IMR-90 (cell line): ENCODE measurements at regions not wholly inside any gene's neighbourhood (a gene's known extent, or its start where the extent isn't known, plus 50 kb on each side); places are given as distances from the start of the nearest gene placed in this dataset.

Source experiments
- ATAC-seq: fragments of 200-7000 bp; cut with Tn5 transposase; 2 replicates; pipeline ENCODE4 v1.9.1; 2020; ENCODE audit warnings: low read depth, mild to moderate bottlenecking, moderate library complexity
- BruUV-seq: library from RNA; stranded (reverse); fragments of 400-500 nt; replicated peaks from 2 replicates; lab custom pipeline; 2021; lab: Mats Ljungman, UMichigan
- CTCF ChIA-PET: fragments of 300-600 bp; formaldehyde crosslinking; extraction: SDS; loops from one replicate; lab custom pipeline; 2021; ENCODE audit warnings: antibody characterized with exemption; lab: Yijun Ruan, JAX
- POLR2A ChIA-PET: fragments of 300-600 bp; sonication (Branson Sonifier 250); formaldehyde crosslinking; loops from one replicate; lab custom pipeline; 2022; ENCODE audit warnings: antibody characterized with exemption; ENCODE audit not compliant: unreplicated experiment; lab: Charles Lee
- DNase-seq: peaks from one replicate; pipeline ENCODE4 v3.0.0; 2013
- H2AFZ ChIP-seq: replicated peaks from 2 replicates; pipeline ENCODE3; 2013; ENCODE audit warnings: low read length, mild to moderate bottlenecking; ENCODE audit not compliant: poor library complexity
- H2AK5ac ChIP-seq: 2 replicates; pipeline ENCODE4 v1.6.1; 2013; ENCODE audit warnings: low read depth, low read length, inconsistent platforms
- H2AK9ac ChIP-seq: replicated peaks from 2 replicates; pipeline ENCODE3; 2013; ENCODE audit warnings: mild to moderate bottlenecking, low read depth, low read length, moderate library complexity; ENCODE audit not compliant: poor library complexity
- H2BK120ac ChIP-seq: 2 replicates; pipeline ENCODE4 v1.6.1; 2013; ENCODE audit warnings: low read depth, low read length, inconsistent platforms
- H2BK15ac ChIP-seq: 3 replicates; pipeline ENCODE4 v1.6.1; 2013; ENCODE audit warnings: low read depth, low read length, inconsistent platforms
- H2BK20ac ChIP-seq: 2 replicates; pipeline ENCODE4 v1.6.1; 2013; ENCODE audit warnings: low read depth, mild to moderate bottlenecking, inconsistent platforms, low read length, moderate library complexity
- H2BK5ac ChIP-seq: 2 replicates; pipeline ENCODE4 v1.6.1; 2013; ENCODE audit warnings: mild to moderate bottlenecking, low read depth, low read length, inconsistent platforms; ENCODE audit not compliant: poor library complexity, severe bottlenecking
- H3K14ac ChIP-seq: replicated peaks from 2 replicates; pipeline ENCODE4 v1.6.1; 2013; ENCODE audit warnings: low read depth, low read length, inconsistent platforms
- H3K18ac ChIP-seq: 2 replicates; pipeline ENCODE4 v1.6.1; 2013; ENCODE audit warnings: low read depth, low read length, control low read depth
- H3K23ac ChIP-seq: 2 replicates; pipeline ENCODE4 v1.6.1; 2013; ENCODE audit warnings: low read depth, low read length, inconsistent platforms
- H3K27ac ChIP-seq: 2 replicates; pipeline ENCODE4 v1.5.1; 2013; ENCODE audit warnings: mild to moderate bottlenecking, control low read depth, low read length; ENCODE audit not compliant: insufficient read depth
- H3K27me3 ChIP-seq: 2 replicates; pipeline ENCODE4 v1.6.1; 2013; ENCODE audit warnings: low read length; ENCODE audit not compliant: control insufficient read depth, insufficient read depth
- H3K36me3 ChIP-seq: 2 replicates; pipeline ENCODE4 v1.6.1; 2013; ENCODE audit warnings: low read length, mixed read lengths; ENCODE audit not compliant: control insufficient read depth, insufficient read depth
- H3K4ac ChIP-seq: 2 replicates; pipeline ENCODE4 v1.6.1; 2013; ENCODE audit warnings: low read depth, low read length, inconsistent platforms
- H3K4me1 ChIP-seq: 2 replicates; pipeline ENCODE4 v1.6.1; 2013; ENCODE audit warnings: low read length, mixed read lengths; ENCODE audit not compliant: control insufficient read depth, insufficient read depth
- H3K4me2 ChIP-seq: 2 replicates; pipeline ENCODE4 v1.6.1; 2013; ENCODE audit warnings: low read depth, mild to moderate bottlenecking, control low read depth, low read length, moderate library complexity
- H3K4me3 ChIP-seq: 2 replicates; pipeline ENCODE4 v1.5.1; 2013; ENCODE audit warnings: low read depth, mild to moderate bottlenecking, control low read depth, low read length, moderate library complexity; ENCODE audit not compliant: insufficient read depth
- H3K56ac ChIP-seq: 2 replicates; pipeline ENCODE4 v1.6.1; 2013; ENCODE audit warnings: low read length, inconsistent platforms; ENCODE audit not compliant: insufficient read depth; ENCODE audit errors: extremely low read depth
- H3K79me1 ChIP-seq, 2 experiments: 2 replicates each; pipeline ENCODE4 v1.6.1; 2013; ENCODE audit warnings: low read length in 2 of 2, inconsistent platforms in 1 of 2, low read depth in 1 of 2
- H3K9ac ChIP-seq: 2 replicates; pipeline ENCODE4 v1.6.1; 2013; ENCODE audit warnings: low read depth, low read length, control low read depth
- H3K9me1 ChIP-seq: 2 replicates; pipeline ENCODE4 v1.6.1; 2013; ENCODE audit warnings: low read length, inconsistent platforms; ENCODE audit not compliant: insufficient read depth
- H3K9me3 ChIP-seq: 2 replicates; pipeline ENCODE4 v1.6.1; 2013; ENCODE audit warnings: low read length; ENCODE audit not compliant: control insufficient read depth, insufficient read depth
- H4K20me1 ChIP-seq: 2 replicates; pipeline ENCODE4 v1.6.1; 2013; ENCODE audit warnings: low read length, inconsistent platforms; ENCODE audit not compliant: insufficient read depth
- H4K5ac ChIP-seq: 2 replicates; pipeline ENCODE4 v1.6.1; 2013; ENCODE audit warnings: mild to moderate bottlenecking, low read depth, low read length, control low read depth
- H4K8ac ChIP-seq, 2 experiments: 2 replicates each; pipeline ENCODE4 v1.6.1; 2013; ENCODE audit warnings: low read depth in 2 of 2, low read length in 2 of 2, control low read depth in 1 of 2, inconsistent platforms in 1 of 2
- H4K91ac ChIP-seq: 2 replicates; pipeline ENCODE4 v1.6.1; 2013; ENCODE audit warnings: low read depth, low read length, inconsistent platforms; ENCODE audit not compliant: insufficient read depth
- CTCF ChIP-seq: conservative IDR thresholded peaks from 2 replicates; pipeline ENCODE4 v1.5.1; 2012; ENCODE audit warnings: mild to moderate bottlenecking, low read depth, low read length, improper control_type of control experiment
- FOS ChIP-seq: fragments of 150-350 bp; IDR thresholded peaks from 2 replicates; pipeline ENCODE4 v1.6.1; 2016; ENCODE audit warnings: low read depth, low read length
- MAZ ChIP-seq: IDR thresholded peaks from 2 replicates; pipeline ENCODE4 v1.6.1; 2012; ENCODE audit warnings: low read depth, mild to moderate bottlenecking, low read length, improper control_type of control experiment, moderate library complexity, borderline replicate concordance
- RAD21 ChIP-seq: IDR thresholded peaks from 2 replicates; pipeline ENCODE4 v1.6.1; 2012; ENCODE audit warnings: low read length, improper control_type of control experiment
- SMC3 ChIP-seq: fragments of 150-350 bp; IDR thresholded peaks from 2 replicates; pipeline ENCODE4 v1.6.1; 2016; ENCODE audit warnings: low read depth, mild to moderate bottlenecking, antibody characterized with exemption, low read length, moderate library complexity
- WGBS, 2 experiments: methylation state at CpG; one replicate each; pipeline versions ENCODE4 v1.1.5 to v1.1.7; 2013; ENCODE audit warnings: missing lambda C conversion rate in 2 of 2; ENCODE audit not compliant: insufficient read length in 1 of 2; ENCODE audit errors: extremely low coverage in 2 of 2; 5-methylcytosine and 5-hydroxymethylcytosine counted together
- dilution Hi-C: fragments of 300-500 bp; cut with HindIII; formaldehyde crosslinking; loops from one replicate; pipeline ENCODE4 v1.14.3; 2018; ENCODE audit warnings: low sequenced_read_pairs; ENCODE audit not compliant: unreplicated experiment
- in situ Hi-C: fragments of 300-500 bp; cut with MboI; formaldehyde crosslinking; loops from 3 replicates; pipeline ENCODE4 v1.14.3; 2019; ENCODE audit warnings: low sequenced_read_pairs, inconsistent platforms, mixed read lengths
- intact Hi-C: fragments of 100-400 bp; cut with micrococcal nuclease; formaldehyde crosslinking; loops from 2 replicates; pipeline ENCODE4 v1.10.0; 2022

DNA sequence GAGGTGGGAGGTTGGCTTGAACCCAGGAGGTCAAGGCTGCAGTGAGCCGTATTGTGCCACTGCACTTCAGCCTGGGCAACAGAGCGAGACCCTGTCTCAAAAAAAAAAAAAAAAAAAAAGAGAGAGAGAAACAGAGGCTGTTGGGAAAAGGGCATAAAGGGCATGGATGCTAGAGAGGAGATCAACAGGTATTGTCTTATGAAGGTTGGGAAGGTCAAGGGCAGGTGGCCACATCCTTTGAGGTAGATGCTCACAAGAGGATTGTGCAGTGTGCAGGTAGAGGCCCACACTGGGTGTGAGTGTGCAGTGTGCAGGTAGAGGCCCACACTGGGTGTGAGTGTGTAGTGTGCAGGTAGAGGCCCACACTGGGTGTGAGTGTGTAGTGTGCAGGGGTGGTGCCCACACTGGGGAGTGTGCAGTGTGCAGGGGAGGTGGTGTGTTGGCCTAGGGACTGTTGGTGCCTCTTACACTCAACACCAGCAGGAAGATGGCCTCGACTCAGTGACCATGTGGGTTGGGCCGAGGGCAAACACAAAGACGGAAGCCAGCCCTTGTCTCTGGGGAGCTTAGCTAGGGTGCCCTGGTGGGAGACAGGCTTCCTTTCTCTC, 404.9 kb upstream of the TNRC6C start:
- intact Hi-C loops, result no loop called here
- Histone ChIP-seq H3K27ac (no peak overlapping the region), H3K23ac (no peak overlapping the region), H2AK5ac (no peak overlapping the region), H4K20me1 (no peaks in the 10 kb centered on the region; the same call in 1 of the 2 replicates), H4K91ac (no peak overlapping the region), H2BK15ac (no peak overlapping the region), H2AK9ac (no peak overlapping the region), H3K4ac (no peak overlapping the region), H2BK20ac (no peak overlapping the region), H4K8ac (no peak overlapping the region), H3K14ac (no peak overlapping the region), H2BK5ac (no peak overlapping the region), H2AFZ (no peak overlapping the region), H3K4me1 (no peaks in the 10 kb centered on the region), H3K9ac (no peak overlapping the region), H3K4me2 (no peak overlapping the region), H3K9me1 (no peaks in the 10 kb centered on the region), H2BK120ac (no peak overlapping the region), H3K27me3 (peaks cover 45% of the 10 kb centered on the region), H4K5ac (no peak overlapping the region), H3K4me3 (no peak overlapping the region), H3K36me3 (no peaks in the 10 kb centered on the region), H3K79me1 (no peaks in the 10 kb centered on the region), H3K9me3 (no peaks in the 10 kb centered on the region), H3K18ac (no peak overlapping the region), H3K56ac (no peak overlapping the region)
- ATAC-seq, result no peak
- CTCF ChIA-PET, result no interaction called here
- DNase-seq, result no peak
- no CpG with 5 or more reads among the region's 5 CpGs for WGBS, 2 experiments
- dilution Hi-C loops, result no loop called here
- POLR2A ChIA-PET, result no interaction called here
- in situ Hi-C loops, result no loop called here
- TF ChIP-seq SMC3, result no peak
- TF ChIP-seq FOS, result no peak
- TF ChIP-seq CTCF, result no peak
- TF ChIP-seq RAD21, result no peak
- no peak for TF ChIP-seq MAZ
- BruUV-seq, result no TSS peak
